DND-41 (cell line): ENCODE measurements at regions not wholly inside any gene's neighbourhood (a gene's known extent, or its start where the extent isn't known, plus 50 kb on each side); places are given as distances from the start of the nearest gene placed in this dataset.

Source experiments
- ATAC-seq: fragments of 200-7000 bp; cut with Tn5 transposase; 3 replicates; pipeline ENCODE4 v1.9.1; 2021; ENCODE audit warnings: low read depth; ENCODE audit not compliant: insufficient read depth
- DNase-seq: peaks from one replicate; pipeline ENCODE4 v3.0.0-alpha.2; 2020
- H2AFZ ChIP-seq: 2 replicates; pipeline ENCODE4 v1.6.0; 2012; ENCODE audit warnings: low read depth, low read length
- H3K27ac ChIP-seq: 2 replicates; pipeline ENCODE4 v1.5.1; 2012; ENCODE audit warnings: low read length, inconsistent platforms
- H3K27me3 ChIP-seq: fragments of 200-600 bp; sonication (generic); 2 replicates; pipeline ENCODE4 v1.6.0; 2012; ENCODE audit warnings: low read length, mild to moderate bottlenecking, inconsistent platforms; ENCODE audit not compliant: insufficient read depth, poor library complexity
- H3K36me3 ChIP-seq: 2 replicates; pipeline ENCODE4 v1.5.1; 2012; ENCODE audit warnings: low read length, inconsistent platforms; ENCODE audit not compliant: insufficient read depth
- H3K4me1 ChIP-seq: 2 replicates; pipeline ENCODE4 v1.5.1; 2012; ENCODE audit warnings: mild to moderate bottlenecking, low read length; ENCODE audit not compliant: insufficient read depth
- H3K4me2 ChIP-seq: 2 replicates; pipeline ENCODE4 v1.6.0; 2012; ENCODE audit warnings: mild to moderate bottlenecking, moderate library complexity, low read length, inconsistent platforms; ENCODE audit not compliant: insufficient read depth
- H3K4me3 ChIP-seq, 2 experiments: fragments of 200-600 bp in 1 of 2; shearing (Covaris generic) in 1 of 2; 2 replicates each; pipeline ENCODE4 v1.5.1; 2012 to 2016; ENCODE audit warnings: inconsistent platforms in 2 of 2, low read length in 2 of 2, mild to moderate bottlenecking in 2 of 2, low read depth in 1 of 2, moderate library complexity in 1 of 2
- H3K79me2 ChIP-seq: 2 replicates; pipeline ENCODE4 v1.6.0; 2012; ENCODE audit warnings: low read length, inconsistent platforms; ENCODE audit not compliant: insufficient read depth
- H3K9ac ChIP-seq: 2 replicates; pipeline ENCODE4 v1.6.0; 2012; ENCODE audit warnings: low read depth, mild to moderate bottlenecking, inconsistent platforms, low read length, moderate library complexity
- H3K9me3 ChIP-seq: 2 replicates; pipeline ENCODE4 v1.5.1; 2012; ENCODE audit warnings: low read length, moderate library complexity, mild to moderate bottlenecking, inconsistent platforms; ENCODE audit not compliant: insufficient read depth, severe bottlenecking
- H4K20me1 ChIP-seq: 2 replicates; pipeline ENCODE4 v1.6.0; 2012; ENCODE audit warnings: low read length; ENCODE audit not compliant: insufficient read depth
- EZH2 ChIP-seq: IDR thresholded peaks from 3 replicates; pipeline ENCODE4 v1.6.1; 2012; ENCODE audit warnings: borderline replicate concordance, low read depth, mild to moderate bottlenecking, moderate library complexity, low read length, inconsistent platforms; ENCODE audit not compliant: severe bottlenecking
- TF ChIP-seq, protein P1 (sequence below): IDR thresholded peaks from 2 replicates; pipeline ENCODE4 v1.5.1; 2012; ENCODE audit warnings: borderline replicate concordance, low read length, moderate library complexity, mild to moderate bottlenecking; ENCODE audit not compliant: poor library complexity, severe bottlenecking; ENCODE audit errors: extremely low read depth

DNA sequence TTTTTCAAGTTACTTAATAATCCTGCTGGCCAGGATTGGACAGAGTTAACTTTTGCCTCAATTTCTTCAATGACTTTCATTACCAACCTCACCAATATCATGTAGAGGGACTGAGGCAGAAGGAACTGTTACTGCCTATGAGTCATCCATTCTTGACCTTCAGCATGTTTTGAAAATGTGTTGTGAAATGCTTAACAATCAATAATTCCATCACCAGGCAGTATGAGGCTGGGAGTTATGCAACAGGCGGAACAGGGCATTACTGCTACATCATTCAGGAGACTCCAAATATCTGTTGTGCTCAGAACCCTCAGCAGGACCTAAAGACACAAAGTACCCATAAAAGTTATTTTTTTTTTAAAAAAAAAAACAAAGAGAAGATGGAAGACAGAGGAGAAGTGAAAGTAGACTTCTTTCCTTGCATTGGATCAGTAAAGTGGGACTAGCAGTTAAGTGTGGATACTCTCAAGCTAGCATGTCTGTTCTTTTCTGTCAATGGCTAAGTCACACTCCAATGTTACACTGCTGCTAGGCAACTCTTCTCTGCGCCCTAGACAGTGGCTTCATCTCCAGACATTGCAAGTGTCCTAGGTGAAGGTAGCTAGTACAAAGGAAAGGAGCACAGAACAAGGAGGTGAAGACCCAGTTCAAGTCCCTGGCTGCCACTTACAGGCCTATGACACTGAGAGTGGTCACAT, 184.9 kb upstream of the LPP start:
- Histone ChIP-seq H3K27ac (no peak overlapping the region), H3K4me1 (peaks cover 31% of the 10 kb centered on the region), H3K4me2 (no peak overlapping the region), H3K4me3 (no peak overlapping the region), H3K36me3 (no peaks in the 10 kb centered on the region), H3K9ac (no peak overlapping the region), H4K20me1 (no peaks in the 10 kb centered on the region), H3K79me2 (no peaks in the 10 kb centered on the region), H3K27me3 (no peaks in the 10 kb centered on the region), H3K9me3 (no peaks in the 10 kb centered on the region), H2AFZ (no peak overlapping the region)
- ATAC-seq: no peak; the same call in 2 of the 3 replicates
- TF ChIP-seq, protein P1, sequence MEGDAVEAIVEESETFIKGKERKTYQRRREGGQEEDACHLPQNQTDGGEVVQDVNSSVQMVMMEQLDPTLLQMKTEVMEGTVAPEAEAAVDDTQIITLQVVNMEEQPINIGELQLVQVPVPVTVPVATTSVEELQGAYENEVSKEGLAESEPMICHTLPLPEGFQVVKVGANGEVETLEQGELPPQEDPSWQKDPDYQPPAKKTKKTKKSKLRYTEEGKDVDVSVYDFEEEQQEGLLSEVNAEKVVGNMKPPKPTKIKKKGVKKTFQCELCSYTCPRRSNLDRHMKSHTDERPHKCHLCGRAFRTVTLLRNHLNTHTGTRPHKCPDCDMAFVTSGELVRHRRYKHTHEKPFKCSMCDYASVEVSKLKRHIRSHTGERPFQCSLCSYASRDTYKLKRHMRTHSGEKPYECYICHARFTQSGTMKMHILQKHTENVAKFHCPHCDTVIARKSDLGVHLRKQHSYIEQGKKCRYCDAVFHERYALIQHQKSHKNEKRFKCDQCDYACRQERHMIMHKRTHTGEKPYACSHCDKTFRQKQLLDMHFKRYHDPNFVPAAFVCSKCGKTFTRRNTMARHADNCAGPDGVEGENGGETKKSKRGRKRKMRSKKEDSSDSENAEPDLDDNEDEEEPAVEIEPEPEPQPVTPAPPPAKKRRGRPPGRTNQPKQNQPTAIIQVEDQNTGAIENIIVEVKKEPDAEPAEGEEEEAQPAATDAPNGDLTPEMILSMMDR: no peak
- no peak for TF ChIP-seq EZH2
- DNase-seq: no peak

DNA sequence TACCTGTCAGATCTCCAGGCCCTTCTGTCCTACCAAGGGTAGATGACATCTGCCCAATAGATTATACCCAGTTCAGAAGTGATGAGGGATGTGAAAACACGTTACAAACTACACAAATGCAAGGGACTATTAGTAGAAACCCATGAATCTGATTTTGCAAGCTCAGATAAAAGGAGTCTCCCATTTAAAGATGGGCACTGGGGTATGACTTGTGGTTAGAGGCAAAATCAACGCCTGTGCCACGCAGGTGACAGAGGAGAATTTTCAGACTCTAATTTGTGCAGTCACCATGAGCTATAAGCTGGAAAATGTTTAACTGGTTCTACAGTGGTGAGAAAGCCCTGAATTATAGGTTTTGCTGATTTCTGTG, 184.4 kb upstream of the LPP start:
- Histone ChIP-seq H3K9me3 (no peaks in the 10 kb centered on the region), H3K4me2 (no peak overlapping the region), H3K27me3 (no peaks in the 10 kb centered on the region), H3K79me2 (no peaks in the 10 kb centered on the region), H3K4me3 (no peak overlapping the region), H3K36me3 (no peaks in the 10 kb centered on the region), H3K9ac (no peak overlapping the region), H2AFZ (no peak overlapping the region), H3K27ac (no peak overlapping the region), H3K4me1 (peaks cover 32% of the 10 kb centered on the region), H4K20me1 (no peaks in the 10 kb centered on the region)
- no peak for TF ChIP-seq EZH2
- TF ChIP-seq, protein P1: no peak
- DNase-seq (no peak), ATAC-seq (no peak)

DNA sequence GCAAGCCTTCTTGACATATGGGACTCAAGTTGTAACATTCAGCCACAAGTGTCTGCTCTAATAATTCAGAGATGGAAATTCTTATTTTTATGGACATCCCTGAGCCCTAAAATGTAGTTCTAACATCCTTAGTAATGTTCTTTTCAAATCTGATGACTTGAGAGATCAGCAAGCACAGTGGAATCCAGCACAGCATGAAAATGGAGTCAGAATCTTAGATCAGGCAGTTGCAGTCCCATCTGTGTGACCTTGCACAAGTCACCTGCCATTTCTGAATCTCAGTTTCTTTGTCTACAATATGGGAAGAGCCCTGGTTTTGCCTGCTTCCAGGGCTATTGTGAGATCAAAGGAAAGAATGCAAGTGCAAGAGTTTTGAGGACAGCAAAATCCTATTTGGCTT, 183.9 kb upstream of the LPP start:
- Histone ChIP-seq H3K4me1 (peaks cover 32% of the 10 kb centered on the region), H2AFZ (no peak overlapping the region), H3K27me3 (no peaks in the 10 kb centered on the region), H3K4me2 (no peak overlapping the region), H3K79me2 (no peaks in the 10 kb centered on the region), H4K20me1 (no peaks in the 10 kb centered on the region), H3K9me3 (no peaks in the 10 kb centered on the region), H3K9ac (no peak overlapping the region), H3K36me3 (no peaks in the 10 kb centered on the region), H3K27ac (no peak overlapping the region), H3K4me3 (no peak overlapping the region)
- TF ChIP-seq EZH2: no peak
- TF ChIP-seq, protein P1: no peak
- ATAC-seq (no peak), DNase-seq (no peak)
